Thyroid gland (tissue), 4 donors: ENCODE measurements at regions not wholly inside any gene's neighbourhood (a gene's known extent, or its start where the extent isn't known, plus 50 kb on each side); places are given as distances from the start of the nearest gene placed in this dataset.

Source experiments
- POLR2A ChIP-seq, 2 donors: fragments of 450-650 bp; IDR thresholded peaks; one replicate each; pipeline ENCODE4 v1.6.1; 2017; ENCODE audit warnings: antibody characterized with exemption in 2 of 2, mild to moderate bottlenecking in 2 of 2, moderate library complexity in 1 of 2
- TF ChIP-seq, protein P1 (sequence below), 6 experiments: fragments of 200-600 bp in 3 of 6; fragments of 450-650 bp in 3 of 6; sonication (generic) in 3 of 6; IDR thresholded peaks; one replicate each; pipeline ENCODE4 v1.5.1; 2016 to 2019; ENCODE audit warnings: antibody characterized with exemption in 6 of 6, mild to moderate bottlenecking in 2 of 6, inconsistent platforms in 1 of 6, moderate library complexity in 1 of 6

DNA sequence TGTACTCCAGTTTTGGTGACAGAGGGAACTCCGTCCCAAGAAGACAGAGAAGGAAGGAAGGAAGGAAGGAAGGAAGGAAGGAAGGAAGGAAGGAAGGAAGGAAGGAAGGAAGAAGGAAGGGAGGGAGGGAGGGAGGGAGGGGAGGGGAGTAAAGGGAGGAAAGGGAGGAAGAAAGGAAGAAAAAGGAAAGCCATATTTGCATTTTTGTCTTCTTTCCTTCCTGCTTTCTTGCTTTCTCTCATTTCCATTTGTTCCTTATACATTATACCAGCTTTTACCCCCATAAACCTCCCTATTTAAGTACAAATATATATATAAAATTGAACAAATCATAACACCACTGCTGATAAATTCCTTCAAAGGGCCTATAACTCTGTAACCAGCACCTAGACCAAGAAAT is 151.8 kb downstream of the SMC2 start:
- TF ChIP-seq, protein P1, sequence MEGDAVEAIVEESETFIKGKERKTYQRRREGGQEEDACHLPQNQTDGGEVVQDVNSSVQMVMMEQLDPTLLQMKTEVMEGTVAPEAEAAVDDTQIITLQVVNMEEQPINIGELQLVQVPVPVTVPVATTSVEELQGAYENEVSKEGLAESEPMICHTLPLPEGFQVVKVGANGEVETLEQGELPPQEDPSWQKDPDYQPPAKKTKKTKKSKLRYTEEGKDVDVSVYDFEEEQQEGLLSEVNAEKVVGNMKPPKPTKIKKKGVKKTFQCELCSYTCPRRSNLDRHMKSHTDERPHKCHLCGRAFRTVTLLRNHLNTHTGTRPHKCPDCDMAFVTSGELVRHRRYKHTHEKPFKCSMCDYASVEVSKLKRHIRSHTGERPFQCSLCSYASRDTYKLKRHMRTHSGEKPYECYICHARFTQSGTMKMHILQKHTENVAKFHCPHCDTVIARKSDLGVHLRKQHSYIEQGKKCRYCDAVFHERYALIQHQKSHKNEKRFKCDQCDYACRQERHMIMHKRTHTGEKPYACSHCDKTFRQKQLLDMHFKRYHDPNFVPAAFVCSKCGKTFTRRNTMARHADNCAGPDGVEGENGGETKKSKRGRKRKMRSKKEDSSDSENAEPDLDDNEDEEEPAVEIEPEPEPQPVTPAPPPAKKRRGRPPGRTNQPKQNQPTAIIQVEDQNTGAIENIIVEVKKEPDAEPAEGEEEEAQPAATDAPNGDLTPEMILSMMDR (IDR thresholded peaks at IDR 0.05), result no peak
- no peak for TF ChIP-seq POLR2A (IDR thresholded peaks at IDR 0.05)
